ENCODE measurements at regions not wholly inside any gene's neighbourhood (a gene's known extent, or its start where the extent isn't known, plus 50 kb on each side); places are given as distances from the start of the nearest gene placed in this dataset.

- no peak for DNase-seq
These were observed 462.9 kb upstream of the ADAMTS5 start for GRCh38 chr21:27429710-27430341.

GRCh38 chr21:27426196-27426595, 459.3 kb upstream of the ADAMTS5 start:
- no peak for DNase-seq

GRCh38 chr21:27425574-27425973, 458.7 kb upstream of the ADAMTS5 start:
- no peak for DNase-seq

GRCh38 chr21:27425172-27425571, 458.3 kb upstream of the ADAMTS5 start:
- DNase-seq: no peak

GRCh38 chr21:27424601-27425000, 457.7 kb upstream of the ADAMTS5 start:
- DNase-seq: no peak

- no peak for DNase-seq
These were observed 457.2 kb upstream of the ADAMTS5 start for GRCh38 chr21:27423906-27424595.

- DNase-seq: no peak
These were observed 456.1 kb upstream of the ADAMTS5 start for GRCh38 chr21:27423038-27423437.

- no peak for DNase-seq
These were observed 455.5 kb upstream of the ADAMTS5 start for GRCh38 chr21:27422435-27422834.

GRCh38 chr21:27421654-27422053, 454.8 kb upstream of the ADAMTS5 start:
- no peak for DNase-seq

GRCh38 chr21:27419153-27419552, 452.3 kb upstream of the ADAMTS5 start:
- no peak for DNase-seq

GRCh38 chr21:27418346-27418745, 451.5 kb upstream of the ADAMTS5 start:
- DNase-seq: no peak

GRCh38 chr21:27412530-27412929, 445.6 kb upstream of the ADAMTS5 start:
- DNase-seq: no peak

- no peak for DNase-seq
These were observed 441.9 kb upstream of the ADAMTS5 start for GRCh38 chr21:27408826-27409225.

GRCh38 chr21:27407271-27407670, 440.4 kb upstream of the ADAMTS5 start:
- DNase-seq: no peak

GRCh38 chr21:27406300-27407009, 439.6 kb upstream of the ADAMTS5 start:
- no peak for DNase-seq

GRCh38 chr21:27403011-27403410, 436.1 kb upstream of the ADAMTS5 start:
- DNase-seq: no peak

GRCh38 chr21:27400045-27400444, 433.2 kb upstream of the ADAMTS5 start:
- DNase-seq: no peak

- no peak for DNase-seq
These were observed 430.7 kb upstream of the ADAMTS5 start for GRCh38 chr21:27397578-27397977.

GRCh38 chr21:27393726-27394125, 426.8 kb upstream of the ADAMTS5 start:
- no peak for DNase-seq

- DNase-seq: no peak
These were observed 425.1 kb upstream of the ADAMTS5 start for GRCh38 chr21:27391990-27392389.

GRCh38 chr21:27390384-27390783, 423.5 kb upstream of the ADAMTS5 start:
- no peak for DNase-seq

- no peak for DNase-seq
These were observed 421.9 kb upstream of the ADAMTS5 start for GRCh38 chr21:27388825-27389224.

- DNase-seq: no peak
These were observed 415.5 kb upstream of the ADAMTS5 start for GRCh38 chr21:27382404-27382803.

GRCh38 chr21:27380303-27380702, 413.4 kb upstream of the ADAMTS5 start:
- no peak for DNase-seq
